Vagina (tissue), 2 donors: ENCODE measurements at regions not wholly inside any gene's neighbourhood (a gene's known extent, or its start where the extent isn't known, plus 50 kb on each side); places are given as distances from the start of the nearest gene placed in this dataset.

Source experiments
- DNase-seq, 2 donors: peaks; one replicate each; pipeline ENCODE4 v3.0.0-alpha.2; 2017; ENCODE audit errors: extremely low spot score in 2 of 2
- H3K27ac ChIP-seq: fragments of 200-600 bp; sonication (generic); one replicate; pipeline ENCODE4 v1.5.1; 2019
- H3K27me3 ChIP-seq: fragments of 200-600 bp; sonication (generic); one replicate; pipeline ENCODE4 v1.5.1; 2019
- H3K36me3 ChIP-seq, 2 donors: fragments of 200-600 bp; sonication (generic); one replicate each; pipeline ENCODE4 v1.5.1; 2017 to 2019
- H3K4me1 ChIP-seq: fragments of 200-600 bp; sonication (generic); one replicate; pipeline ENCODE4 v1.5.1; 2019
- H3K4me3 ChIP-seq, 2 donors: fragments of 200-600 bp; sonication (generic); 1 replicate in 1 of 2; 2 replicates in 1 of 2; pipeline ENCODE4 v1.5.1; 2016 to 2019
- H3K9me3 ChIP-seq: fragments of 200-600 bp; sonication (generic); one replicate; pipeline ENCODE4 v1.5.1; 2019
- CTCF ChIP-seq, 3 experiments: fragments of 450-650 bp in 2 of 3; fragments of 200-600 bp in 1 of 3; sonication (generic) in 1 of 3; IDR thresholded peaks; one replicate each; pipeline ENCODE4 v1.5.1; 2017 to 2019; ENCODE audit warnings: antibody characterized with exemption in 3 of 3, mild to moderate bottlenecking in 2 of 3, moderate library complexity in 2 of 3
- POLR2A ChIP-seq, 2 donors: fragments of 450-650 bp; IDR thresholded peaks; one replicate each; pipeline ENCODE4 v1.6.1; 2017; ENCODE audit warnings: antibody characterized with exemption in 2 of 2, mild to moderate bottlenecking in 2 of 2, moderate library complexity in 2 of 2
- POLR2AphosphoS5 ChIP-seq, 2 donors: sonication (generic); formaldehyde crosslinking; IDR thresholded peaks; one replicate each; pipeline ENCODE4 v1.9.0; 2017; ENCODE audit warnings: antibody characterized with exemption in 2 of 2, mild to moderate bottlenecking in 2 of 2, low read depth in 1 of 2; ENCODE audit not compliant: insufficient read depth in 1 of 2
- intact Hi-C: fragments of 100-400 bp; cut with DNase I; formaldehyde crosslinking; loops from one replicate; pipeline ENCODE4 v1.15.1; 2023

GRCh38 chr6:33963136-33963750, 159.4 kb upstream of the MLN start:
- Histone ChIP-seq H3K36me3 (no peaks in the 10 kb centered on the region), H3K4me3 (no peak overlapping the region), H3K9me3 (no peaks in the 10 kb centered on the region), H3K4me1 (peaks cover 12% of the 10 kb centered on the region), H3K27ac (no peak overlapping the region), H3K27me3 (no peaks in the 10 kb centered on the region)
- intact Hi-C loops = no loop called here
- DNase-seq = no peak
- TF ChIP-seq CTCF (IDR thresholded peaks at IDR 0.05) (no peak), POLR2A (IDR thresholded peaks at IDR 0.05) (no peak), POLR2AphosphoS5 (IDR thresholded peaks at IDR 0.05; ENCODE audit: insufficient read depth in 1 of 2, low read depth in 1 of 2) (no peak)

GRCh38 chr6:33962246-33963027, 158.6 kb upstream of the MLN start:
- Histone ChIP-seq H3K27me3 (no peaks in the 10 kb centered on the region), H3K36me3 (no peaks in the 10 kb centered on the region), H3K4me1 (peaks cover 12% of the 10 kb centered on the region), H3K4me3 (no peak overlapping the region), H3K9me3 (no peaks in the 10 kb centered on the region), H3K27ac (no peak overlapping the region)
- no peak for DNase-seq
- intact Hi-C loops = no loop called here
- TF ChIP-seq POLR2A (IDR thresholded peaks at IDR 0.05) (no peak), POLR2AphosphoS5 (IDR thresholded peaks at IDR 0.05; ENCODE audit: insufficient read depth in 1 of 2, low read depth in 1 of 2) (no peak), CTCF (IDR thresholded peaks at IDR 0.05) (no peak)

GRCh38 chr6:33961691-33962090, 157.9 kb upstream of the MLN start:
- Histone ChIP-seq H3K4me3 (no peak overlapping the region), H3K4me1 (peaks cover 12% of the 10 kb centered on the region), H3K36me3 (no peaks in the 10 kb centered on the region), H3K27me3 (no peaks in the 10 kb centered on the region), H3K9me3 (no peaks in the 10 kb centered on the region), H3K27ac (no peak overlapping the region)
- no peak for DNase-seq
- TF ChIP-seq CTCF (IDR thresholded peaks at IDR 0.05) = no peak
- TF ChIP-seq POLR2A (IDR thresholded peaks at IDR 0.05) = no peak
- no peak for TF ChIP-seq POLR2AphosphoS5 (IDR thresholded peaks at IDR 0.05; ENCODE audit: insufficient read depth in 1 of 2, low read depth in 1 of 2)
- intact Hi-C loops = no loop called here

- intact Hi-C loops = no loop called here
- Histone ChIP-seq H3K36me3 (no peaks in the 10 kb centered on the region), H3K4me1 (peaks cover 12% of the 10 kb centered on the region), H3K9me3 (no peaks in the 10 kb centered on the region), H3K27ac (no peak overlapping the region), H3K27me3 (no peaks in the 10 kb centered on the region), H3K4me3 (no peak overlapping the region)
- TF ChIP-seq POLR2A (IDR thresholded peaks at IDR 0.05) (no peak), CTCF (IDR thresholded peaks at IDR 0.05) (no peak), POLR2AphosphoS5 (IDR thresholded peaks at IDR 0.05; ENCODE audit: insufficient read depth in 1 of 2, low read depth in 1 of 2) (no peak)
- DNase-seq = no peak
These were observed 156.8 kb upstream of the MLN start for GRCh38 chr6:33960345-33961313.
